Renal cortical epithelial cell (primary cell): ENCODE measurements at regions not wholly inside any gene's neighbourhood (a gene's known extent, or its start where the extent isn't known, plus 50 kb on each side); places are given as distances from the start of the nearest gene placed in this dataset.

Experiments used
- DNase-seq: peaks from one replicate; pipeline ENCODE4 v3.0.0-alpha.2; 2011; ENCODE audit warnings: low read depth

- DNase-seq = no peak
Measured at GRCh38 chr18:56278421-56279003, 359.9 kb downstream of the TXNL1 start.

GRCh38 chr18:56276466-56276865 lies 361.9 kb downstream of the TXNL1 start:
- DNase-seq = no peak

GRCh38 chr18:56273541-56274219 lies 364.7 kb downstream of the TXNL1 start:
- DNase-seq = no peak

- DNase-seq = no peak
Measured at GRCh38 chr18:56270671-56271250, 367.6 kb downstream of the TXNL1 start.

GRCh38 chr18:56269958-56270357 lies 368.4 kb downstream of the TXNL1 start:
- no peak for DNase-seq

- no peak for DNase-seq
Measured at GRCh38 chr18:56268952-56269351, 369.4 kb downstream of the TXNL1 start.

- no peak for DNase-seq
Measured at GRCh38 chr18:56267334-56267733, 371.1 kb downstream of the TXNL1 start.

GRCh38 chr18:56258178-56258577 lies 380.2 kb downstream of the TXNL1 start:
- no peak for DNase-seq

GRCh38 chr18:56257205-56257604 lies 381.2 kb downstream of the TXNL1 start:
- DNase-seq = peak; percentile 63

GRCh38 chr18:56256659-56257058 lies 381.7 kb downstream of the TXNL1 start:
- no peak for DNase-seq

GRCh38 chr18:56255381-56255780 lies 383.0 kb downstream of the TXNL1 start:
- no peak for DNase-seq

GRCh38 chr18:56252456-56252855 lies 385.9 kb downstream of the TXNL1 start:
- no peak for DNase-seq

GRCh38 chr18:56248610-56249235 lies 389.7 kb downstream of the TXNL1 start:
- no peak for DNase-seq

GRCh38 chr18:56246916-56247315 lies 391.5 kb downstream of the TXNL1 start:
- DNase-seq = no peak

- DNase-seq = no peak
Measured at GRCh38 chr18:56245866-56246580, 392.4 kb downstream of the TXNL1 start.

GRCh38 chr18:56240405-56240804 lies 398.0 kb downstream of the TXNL1 start:
- no peak for DNase-seq

- no peak for DNase-seq
Measured at GRCh38 chr18:56238576-56238975, 399.8 kb downstream of the TXNL1 start.

- no peak for DNase-seq
Measured at GRCh38 chr18:56235481-56236013, 402.8 kb downstream of the TXNL1 start.

- DNase-seq = no peak
Measured at GRCh38 chr18:56235071-56235470, 403.3 kb downstream of the TXNL1 start.

GRCh38 chr18:56233595-56233994 lies 404.8 kb downstream of the TXNL1 start:
- peak; percentile 2 for DNase-seq

GRCh38 chr18:56226025-56226424 lies 412.4 kb downstream of the TXNL1 start:
- no peak for DNase-seq
